CD14-positive monocyte (primary cell): ENCODE measurements at regions not wholly inside any gene's neighbourhood (a gene's known extent, or its start where the extent isn't known, plus 50 kb on each side); places are given as distances from the start of the nearest gene placed in this dataset.

Source experiments
- DNase-seq, 3 donors: peaks; one replicate each; pipeline ENCODE4 v3.0.0-alpha.2; 2011 to 2022
- H2AFZ ChIP-seq: 2 replicates; pipeline ENCODE4 v1.6.0; 2012; ENCODE audit warnings: mild to moderate bottlenecking, low read depth, low read length, inconsistent platforms; ENCODE audit not compliant: insufficient read depth, poor library complexity, severe bottlenecking
- H3K27ac ChIP-seq, 2 donors: 1 replicate in 1 of 2; 2 replicates in 1 of 2; pipeline ENCODE4 v1.5.1; 2012 to 2013; ENCODE audit warnings: low read length in 2 of 2, control low read depth in 1 of 2, inconsistent platforms in 1 of 2, low read depth in 1 of 2, mild to moderate bottlenecking in 1 of 2
- H3K27me3 ChIP-seq, 2 donors: one replicate each; pipeline versions ENCODE4 v1.6.0 to v1.6.1; 2011 to 2013; ENCODE audit warnings: low read length in 2 of 2; ENCODE audit not compliant: control insufficient read depth in 2 of 2, insufficient read depth in 2 of 2
- H3K36me3 ChIP-seq, 2 donors: replicated peaks in 1 of 2; 1 replicate in 1 of 2; 2 replicates in 1 of 2; pipeline versions ENCODE4 v1.5.1 to v1.6.1; 2012 to 2013; ENCODE audit warnings: low read length in 2 of 2, control low read depth in 1 of 2, inconsistent platforms in 1 of 2, mild to moderate bottlenecking in 1 of 2; ENCODE audit not compliant: insufficient read depth in 2 of 2, control insufficient read depth in 1 of 2
- H3K4me1 ChIP-seq, 2 donors: 1 replicate in 1 of 2; 2 replicates in 1 of 2; pipeline versions ENCODE4 v1.5.1 to v1.6.1; 2012 to 2013; ENCODE audit warnings: low read length in 2 of 2, control low read depth in 1 of 2, inconsistent platforms in 1 of 2, mild to moderate bottlenecking in 1 of 2, moderate library complexity in 1 of 2; ENCODE audit not compliant: insufficient read depth in 2 of 2, control insufficient read depth in 1 of 2
- H3K4me2 ChIP-seq: replicated peaks from 2 replicates; pipeline ENCODE3; 2012; ENCODE audit warnings: low read length, moderate library complexity, mild to moderate bottlenecking; ENCODE audit not compliant: poor library complexity, severe bottlenecking; ENCODE audit errors: extremely low read depth
- H3K4me3 ChIP-seq, 3 experiments: fragments of 200-600 bp in 1 of 3; sonication (generic) in 1 of 3; replicated peaks in 1 of 3; 1 replicate in 2 of 3; 2 replicates in 1 of 3; pipeline ENCODE4 v1.5.1; 2011 to 2013; ENCODE audit warnings: low read length in 3 of 3, mild to moderate bottlenecking in 3 of 3, control low read depth in 2 of 3, low read depth in 2 of 3, inconsistent platforms in 1 of 3, moderate library complexity in 1 of 3
- H3K79me2 ChIP-seq: 2 replicates; pipeline ENCODE4 v1.6.0; 2012; ENCODE audit warnings: mild to moderate bottlenecking, control low read depth, inconsistent platforms, low read length, moderate library complexity; ENCODE audit not compliant: insufficient read depth
- H3K9ac ChIP-seq: 2 replicates; pipeline ENCODE4 v1.6.0; 2017; ENCODE audit warnings: low read length, mild to moderate bottlenecking; ENCODE audit not compliant: insufficient read depth, poor library complexity, severe bottlenecking
- H3K9me3 ChIP-seq, 2 donors: replicated peaks in 1 of 2; 1 replicate in 1 of 2; 2 replicates in 1 of 2; pipeline versions ENCODE4 v1.5.1 to v1.6.1; 2012 to 2013; ENCODE audit warnings: low read length in 2 of 2, control low read depth in 1 of 2; ENCODE audit not compliant: control insufficient read depth in 1 of 2, insufficient read depth in 1 of 2
- H4K20me1 ChIP-seq: 2 replicates; pipeline ENCODE4 v1.6.0; 2012; ENCODE audit warnings: mild to moderate bottlenecking, low read length, control low read depth, moderate library complexity; ENCODE audit not compliant: insufficient read depth
- H3K27ac Mint-ChIP-seq, 7 donors: one replicate each; pipeline ENCODE4 v1.8.0; 2020; ENCODE audit warnings: mild to moderate bottlenecking in 7 of 7, mixed read lengths in 7 of 7, moderate library complexity in 6 of 7, inconsistent platforms in 2 of 7
- H3K27me3 Mint-ChIP-seq, 3 donors: one replicate each; pipeline ENCODE4 v1.8.0; 2021 to 2022; ENCODE audit warnings: low read depth in 3 of 3, mild to moderate bottlenecking in 3 of 3, mixed read lengths in 3 of 3, moderate library complexity in 3 of 3, inconsistent platforms in 1 of 3
- H3K36me3 Mint-ChIP-seq, 2 donors: one replicate each; pipeline ENCODE4 v1.8.0; 2020; ENCODE audit warnings: mixed read lengths in 2 of 2, inconsistent platforms in 1 of 2, mild to moderate bottlenecking in 1 of 2
- H3K4me1 Mint-ChIP-seq: one replicate; pipeline ENCODE4 v1.8.0; 2020; ENCODE audit warnings: mild to moderate bottlenecking, mixed read lengths
- H3K4me3 Mint-ChIP-seq, 2 donors: one replicate each; pipeline ENCODE4 v1.8.0; 2020; ENCODE audit warnings: mild to moderate bottlenecking in 2 of 2, mixed read lengths in 2 of 2, moderate library complexity in 1 of 2
- H3K9me3 Mint-ChIP-seq, 7 donors: one replicate each; pipeline ENCODE4 v1.8.0; 2020 to 2022; ENCODE audit warnings: mixed read lengths in 7 of 7, mild to moderate bottlenecking in 6 of 7, moderate library complexity in 6 of 7, inconsistent platforms in 2 of 7
- WGBS: methylation state at CpG from one replicate; pipeline ENCODE4 v1.1.5; 2013; ENCODE audit warnings: missing lambda C conversion rate; ENCODE audit not compliant: insufficient coverage; 5-methylcytosine and 5-hydroxymethylcytosine counted together
- intact Hi-C, 2 donors: fragments of 100-400 bp; cut with micrococcal nuclease; formaldehyde crosslinking; loops; one replicate each; pipeline versions ENCODE4 v1.15.0 to v1.15.1; 2023
- TF ChIP-seq, protein P1 (sequence below): fragments of 200-600 bp; IDR thresholded peaks from one replicate; pipeline ENCODE4 v1.8.0; 2022; ENCODE audit warnings: antibody characterized with exemption, mild to moderate bottlenecking

DNA sequence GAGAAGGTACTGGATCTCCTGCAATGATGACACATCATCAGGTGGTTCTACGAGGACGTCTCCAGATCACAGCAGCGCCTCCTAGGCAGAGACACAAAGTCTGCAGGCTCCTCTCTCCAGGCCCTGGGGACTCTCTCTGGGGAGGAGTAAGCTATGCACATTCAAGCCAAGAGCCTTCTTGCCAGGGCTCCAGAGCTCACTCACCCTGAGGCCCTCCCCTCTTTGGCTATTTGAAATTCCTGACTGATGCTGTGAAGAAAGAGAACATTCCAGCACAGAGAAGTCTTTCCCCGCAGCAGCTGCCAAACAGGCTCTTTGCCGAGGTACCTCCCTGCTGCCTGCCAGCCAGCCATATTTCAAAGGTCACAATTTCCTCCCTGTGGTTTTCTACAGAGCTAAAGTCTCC, 204.9 kb downstream of the CSNK2A3 start:
- Histone ChIP-seq H3K9ac (no peak overlapping the region), H3K27ac (no peak overlapping the region), H3K27me3 (no peaks in the 10 kb centered on the region), H3K36me3 (no peaks in the 10 kb centered on the region), H2AFZ (no peak overlapping the region), H3K9me3 (no peaks in the 10 kb centered on the region), H3K4me3 (no peak overlapping the region), H3K4me2 (no peak overlapping the region), H4K20me1 (no peaks in the 10 kb centered on the region), H3K4me1 (no peaks in the 10 kb centered on the region), H3K79me2 (no peaks in the 10 kb centered on the region)
- Mint-ChIP-seq H3K9me3 (peaks cover 0 to 8% (median 0%) of the 10 kb centered on the region in 7 donors), H3K36me3 (no peaks in the 10 kb centered on the region), H3K4me1 (peaks cover 5% of the 10 kb centered on the region), H3K4me3 (no peak overlapping the region), H3K27ac (no peak overlapping the region), H3K27me3 (peaks cover 2 to 5% (median 3%) of the 10 kb centered on the region in 3 donors)
- intact Hi-C loops = no loop called here
- DNase-seq = no peak
- TF ChIP-seq, protein P1, sequence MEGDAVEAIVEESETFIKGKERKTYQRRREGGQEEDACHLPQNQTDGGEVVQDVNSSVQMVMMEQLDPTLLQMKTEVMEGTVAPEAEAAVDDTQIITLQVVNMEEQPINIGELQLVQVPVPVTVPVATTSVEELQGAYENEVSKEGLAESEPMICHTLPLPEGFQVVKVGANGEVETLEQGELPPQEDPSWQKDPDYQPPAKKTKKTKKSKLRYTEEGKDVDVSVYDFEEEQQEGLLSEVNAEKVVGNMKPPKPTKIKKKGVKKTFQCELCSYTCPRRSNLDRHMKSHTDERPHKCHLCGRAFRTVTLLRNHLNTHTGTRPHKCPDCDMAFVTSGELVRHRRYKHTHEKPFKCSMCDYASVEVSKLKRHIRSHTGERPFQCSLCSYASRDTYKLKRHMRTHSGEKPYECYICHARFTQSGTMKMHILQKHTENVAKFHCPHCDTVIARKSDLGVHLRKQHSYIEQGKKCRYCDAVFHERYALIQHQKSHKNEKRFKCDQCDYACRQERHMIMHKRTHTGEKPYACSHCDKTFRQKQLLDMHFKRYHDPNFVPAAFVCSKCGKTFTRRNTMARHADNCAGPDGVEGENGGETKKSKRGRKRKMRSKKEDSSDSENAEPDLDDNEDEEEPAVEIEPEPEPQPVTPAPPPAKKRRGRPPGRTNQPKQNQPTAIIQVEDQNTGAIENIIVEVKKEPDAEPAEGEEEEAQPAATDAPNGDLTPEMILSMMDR = no peak
- 51% methylated on average over 4 of the region's 5 CpGs for WGBS

DNA sequence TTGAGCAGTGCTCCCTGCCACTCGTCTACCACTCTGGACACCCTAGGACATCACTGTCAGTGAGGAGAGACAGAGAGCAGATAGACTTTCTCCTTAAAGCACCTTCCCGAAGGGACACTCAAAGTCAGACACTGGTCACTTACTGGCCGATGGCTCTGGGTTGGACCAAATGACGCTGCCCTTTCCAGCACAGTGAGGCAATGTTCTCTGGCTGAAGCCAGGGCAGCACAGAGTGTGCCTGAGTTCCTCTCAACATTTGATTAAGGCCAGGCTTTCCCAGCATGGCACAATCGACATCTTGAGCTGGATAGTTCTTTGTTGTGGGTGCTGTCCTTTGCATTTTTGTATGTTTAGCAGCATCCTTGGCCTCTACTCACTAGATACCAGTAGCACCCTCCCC, 206.2 kb downstream of the CSNK2A3 start:
- Mint-ChIP-seq H3K36me3 (no peaks in the 10 kb centered on the region), H3K9me3 (peaks cover 0 to 5% (median 0%) of the 10 kb centered on the region in 7 donors), H3K27ac (no peak overlapping the region), H3K4me3 (no peak overlapping the region), H3K27me3 (peaks cover 2 to 5% (median 3%) of the 10 kb centered on the region in 3 donors), H3K4me1 (peaks cover 5% of the 10 kb centered on the region)
- no peaks in the 10 kb centered on the region for H3K36me3 ChIP-seq
- DNase-seq = no peak
- WGBS = 96% methylated on average over 4 of the region's 5 CpGs
- intact Hi-C loops = no loop called here
- H3K79me2 ChIP-seq = no peaks in the 10 kb centered on the region
- no peaks in the 10 kb centered on the region for H3K9me3 ChIP-seq
- no peak overlapping the region for H3K27ac ChIP-seq
- no peak overlapping the region for H2AFZ ChIP-seq
- H3K4me3 ChIP-seq = no peak overlapping the region
- no peaks in the 10 kb centered on the region for H3K4me1 ChIP-seq
- TF ChIP-seq, protein P1 = no peak
- H4K20me1 ChIP-seq = no peaks in the 10 kb centered on the region
- no peak overlapping the region for H3K9ac ChIP-seq
- no peak overlapping the region for H3K4me2 ChIP-seq
- no peaks in the 10 kb centered on the region for H3K27me3 ChIP-seq
